Transverse colon (tissue), 3 donors: ENCODE measurements at regions not wholly inside any gene's neighbourhood (a gene's known extent, or its start where the extent isn't known, plus 50 kb on each side); places are given as distances from the start of the nearest gene placed in this dataset.

ENCODE experiments used
- POLR2A ChIP-seq: fragments of 450-650 bp; IDR thresholded peaks from one replicate; pipeline ENCODE4 v1.6.1; 2016; ENCODE audit warnings: antibody characterized with exemption, mild to moderate bottlenecking, moderate library complexity
- TF ChIP-seq, protein P1 (sequence below), 5 experiments: fragments of 200-600 bp in 3 of 5; fragments of 450-650 bp in 2 of 5; sonication (generic) in 3 of 5; IDR thresholded peaks; 1 replicate in 2 of 5; 2 replicates in 3 of 5; pipeline ENCODE4 v1.5.1; 2016 to 2017; ENCODE audit warnings: antibody characterized with exemption in 5 of 5, inconsistent platforms in 3 of 5, mild to moderate bottlenecking in 2 of 5, moderate library complexity in 1 of 5

- TF ChIP-seq, protein P1, sequence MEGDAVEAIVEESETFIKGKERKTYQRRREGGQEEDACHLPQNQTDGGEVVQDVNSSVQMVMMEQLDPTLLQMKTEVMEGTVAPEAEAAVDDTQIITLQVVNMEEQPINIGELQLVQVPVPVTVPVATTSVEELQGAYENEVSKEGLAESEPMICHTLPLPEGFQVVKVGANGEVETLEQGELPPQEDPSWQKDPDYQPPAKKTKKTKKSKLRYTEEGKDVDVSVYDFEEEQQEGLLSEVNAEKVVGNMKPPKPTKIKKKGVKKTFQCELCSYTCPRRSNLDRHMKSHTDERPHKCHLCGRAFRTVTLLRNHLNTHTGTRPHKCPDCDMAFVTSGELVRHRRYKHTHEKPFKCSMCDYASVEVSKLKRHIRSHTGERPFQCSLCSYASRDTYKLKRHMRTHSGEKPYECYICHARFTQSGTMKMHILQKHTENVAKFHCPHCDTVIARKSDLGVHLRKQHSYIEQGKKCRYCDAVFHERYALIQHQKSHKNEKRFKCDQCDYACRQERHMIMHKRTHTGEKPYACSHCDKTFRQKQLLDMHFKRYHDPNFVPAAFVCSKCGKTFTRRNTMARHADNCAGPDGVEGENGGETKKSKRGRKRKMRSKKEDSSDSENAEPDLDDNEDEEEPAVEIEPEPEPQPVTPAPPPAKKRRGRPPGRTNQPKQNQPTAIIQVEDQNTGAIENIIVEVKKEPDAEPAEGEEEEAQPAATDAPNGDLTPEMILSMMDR (IDR thresholded peaks at IDR 0.05): no peak
- no peak for TF ChIP-seq POLR2A
Observed at GRCh38 chr10:29067161-29067560, 221.7 kb upstream of the LYZL1 start.
